IPS-11a (cell line): ENCODE measurements at regions not wholly inside any gene's neighbourhood (a gene's known extent, or its start where the extent isn't known, plus 50 kb on each side); places are given as distances from the start of the nearest gene placed in this dataset.
"Not testable (repeated sequence)": the region's sequence is repeated elsewhere in the genome, so short reads cannot be mapped to it uniquely, and the experiment has no call there.

Experiments used
- H3K4me3 ChIP-seq: one replicate; pipeline ENCODE4 v1.5.1; 2013; ENCODE audit warnings: low read depth, low read length, control low read depth

DNA sequence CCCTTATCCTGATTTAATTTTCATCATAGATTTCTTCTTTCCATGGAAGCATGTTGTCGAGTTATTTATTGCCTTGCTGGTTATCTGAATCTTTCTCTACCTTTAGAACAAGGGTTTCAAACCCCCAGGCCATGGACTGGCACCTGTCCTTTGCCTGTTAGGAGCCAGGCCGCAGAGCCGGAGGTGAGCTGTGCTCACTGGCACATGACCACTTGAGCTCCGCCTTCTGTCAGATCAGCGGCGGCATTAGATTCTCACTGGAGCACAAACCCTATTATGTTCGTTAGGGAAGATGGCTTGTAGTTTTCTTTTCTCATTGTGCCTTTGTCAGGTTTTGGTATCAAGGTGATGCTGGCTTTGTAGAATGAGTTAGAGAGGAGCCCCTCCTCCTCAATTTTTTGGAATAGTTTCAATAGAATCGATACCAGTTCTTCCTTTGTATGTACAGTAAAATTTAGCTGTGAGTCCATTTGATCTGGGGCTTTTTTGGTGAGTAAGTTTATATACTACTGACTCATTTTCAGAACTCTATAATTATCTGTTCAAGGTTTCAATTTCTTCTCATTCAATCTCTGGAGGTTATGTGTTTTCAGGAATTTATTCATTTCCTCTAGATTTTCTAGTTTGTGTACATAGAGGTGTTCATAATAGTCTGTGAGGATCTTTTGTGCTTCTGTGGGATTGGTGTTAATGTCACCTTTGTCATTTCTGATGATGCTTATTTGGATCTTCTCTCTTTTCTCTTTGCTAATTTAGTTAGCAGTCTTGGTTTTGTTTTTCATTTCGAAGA, 668.0 kb upstream of the FAM98A start:
- no peak overlapping the region for H3K4me3 ChIP-seq

DNA sequence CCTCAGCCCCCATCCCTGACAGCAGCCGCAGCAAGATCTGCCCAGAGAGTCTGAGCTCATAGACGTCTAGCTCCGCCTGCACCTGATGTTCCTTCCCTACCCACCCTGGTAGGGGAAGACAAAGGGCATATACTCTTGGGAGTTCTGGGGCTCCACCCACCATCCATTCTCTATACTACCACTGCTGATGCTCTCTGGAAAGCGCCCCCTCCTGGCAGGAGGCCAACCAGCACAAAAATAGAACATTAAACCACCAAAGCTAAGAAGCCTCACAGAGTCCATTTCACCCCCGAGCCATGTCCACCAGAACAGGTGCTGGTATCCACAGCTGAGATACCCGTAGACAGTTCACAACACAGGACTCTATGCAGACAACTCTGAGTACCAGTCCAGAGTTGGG, 662.6 kb upstream of the FAM98A start:
- no peak overlapping the region for H3K4me3 ChIP-seq

DNA sequence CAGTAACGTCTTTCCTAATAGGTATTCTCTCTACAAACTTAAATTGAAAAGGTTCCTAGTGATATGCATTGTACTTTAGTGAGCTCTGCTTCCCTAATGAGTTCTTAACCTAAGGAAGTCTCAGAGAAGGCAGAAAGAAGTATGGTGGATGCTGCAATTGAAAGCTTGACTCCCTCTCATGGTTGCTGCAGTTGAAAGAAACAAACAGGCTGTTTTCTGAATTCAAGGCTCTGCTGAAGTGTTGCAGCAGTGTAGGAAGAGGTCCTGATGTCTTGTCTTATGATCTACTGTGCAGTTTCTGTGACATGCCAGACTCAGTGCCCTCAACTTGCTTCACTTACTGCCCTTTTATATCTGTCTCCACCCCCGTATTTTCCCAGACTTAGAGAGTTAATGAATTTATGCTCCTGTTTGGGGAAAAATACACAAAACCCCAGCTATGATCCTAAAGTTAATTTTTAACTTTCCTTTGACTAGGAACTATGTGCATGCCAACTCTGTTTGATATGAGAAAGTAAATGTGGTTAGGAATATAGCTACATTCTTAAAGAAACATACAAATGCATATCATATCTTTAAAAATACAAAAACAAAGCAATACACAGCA, 655.3 kb upstream of the FAM98A start:
- no peak overlapping the region for H3K4me3 ChIP-seq

DNA sequence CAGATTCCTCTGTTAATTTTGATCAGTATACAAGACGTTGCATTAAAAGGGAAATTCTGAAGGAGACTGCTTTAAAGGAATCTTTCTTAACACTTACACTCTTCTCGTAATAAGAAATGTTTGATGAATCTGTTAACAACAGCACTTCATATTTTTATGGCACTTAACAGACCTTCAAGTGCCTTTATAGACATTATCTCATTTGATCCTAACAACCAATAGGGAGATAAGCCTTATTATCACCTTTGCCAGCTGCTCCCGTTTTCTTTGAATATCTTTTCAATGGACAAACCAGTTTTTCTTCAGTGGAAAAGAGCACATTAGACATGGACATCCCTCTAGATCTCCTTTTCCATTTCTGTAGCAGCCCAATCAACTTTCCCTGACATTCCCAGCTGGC, 653.0 kb upstream of the FAM98A start:
- H3K4me3 ChIP-seq, result no peak overlapping the region

DNA sequence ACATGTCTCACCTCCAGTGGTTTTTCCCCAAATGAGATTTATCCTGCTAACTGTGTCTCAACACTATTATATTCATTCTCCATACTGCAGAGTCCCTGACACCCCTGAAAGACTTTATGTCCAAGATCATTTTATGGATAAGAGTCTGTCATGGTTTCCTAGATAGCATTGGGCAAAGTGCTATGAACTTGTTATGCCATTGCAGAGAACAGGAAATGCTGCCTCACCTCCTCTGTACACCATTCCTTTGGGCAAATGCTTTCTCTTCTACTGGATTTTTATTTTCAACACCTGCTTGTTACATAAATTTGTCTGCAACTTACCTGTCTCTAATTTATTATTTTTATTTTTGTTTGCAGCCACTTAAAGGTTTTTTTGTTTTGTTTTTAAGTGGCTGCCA, 652.5 kb upstream of the FAM98A start:
- H3K4me3 ChIP-seq, result no peak overlapping the region

DNA sequence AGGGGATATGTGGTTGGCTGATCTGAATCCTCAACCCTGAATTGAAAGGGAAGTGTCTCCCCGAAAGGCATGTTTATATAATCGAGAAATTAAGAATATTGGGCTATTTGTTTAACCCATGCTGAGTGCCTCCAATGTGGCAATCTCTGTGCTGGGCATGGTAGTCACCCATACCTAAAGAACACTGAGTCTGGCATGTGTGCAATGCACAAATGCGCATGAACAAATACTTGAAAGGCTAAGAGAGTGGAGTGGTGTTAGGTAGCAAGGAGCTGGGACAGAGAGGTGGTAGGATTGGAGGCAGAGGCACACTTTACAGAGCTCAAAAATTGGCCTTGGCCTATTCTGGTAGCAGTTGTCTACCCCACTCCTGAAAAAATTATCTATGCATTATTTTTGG, 645.1 kb upstream of the FAM98A start:
- H3K4me3 ChIP-seq, result no peak overlapping the region

DNA sequence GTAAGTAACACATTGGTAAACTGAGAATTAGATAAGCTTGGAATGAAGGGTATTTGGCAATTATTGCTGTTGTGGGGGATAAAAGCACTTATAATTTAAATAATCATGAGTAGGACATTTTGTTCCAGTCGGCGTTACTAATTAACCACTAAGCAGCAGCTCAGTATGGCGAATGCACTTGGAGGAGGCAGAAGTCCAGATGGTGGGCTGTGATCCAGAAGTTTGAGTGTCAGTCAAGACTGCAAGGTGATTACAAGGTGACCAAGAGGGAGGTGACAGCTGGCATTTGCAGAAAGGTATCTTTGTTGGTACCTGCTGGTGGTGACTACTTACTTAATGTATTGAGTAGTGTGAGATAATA, 643.6 kb upstream of the FAM98A start:
- no peak overlapping the region for H3K4me3 ChIP-seq

DNA sequence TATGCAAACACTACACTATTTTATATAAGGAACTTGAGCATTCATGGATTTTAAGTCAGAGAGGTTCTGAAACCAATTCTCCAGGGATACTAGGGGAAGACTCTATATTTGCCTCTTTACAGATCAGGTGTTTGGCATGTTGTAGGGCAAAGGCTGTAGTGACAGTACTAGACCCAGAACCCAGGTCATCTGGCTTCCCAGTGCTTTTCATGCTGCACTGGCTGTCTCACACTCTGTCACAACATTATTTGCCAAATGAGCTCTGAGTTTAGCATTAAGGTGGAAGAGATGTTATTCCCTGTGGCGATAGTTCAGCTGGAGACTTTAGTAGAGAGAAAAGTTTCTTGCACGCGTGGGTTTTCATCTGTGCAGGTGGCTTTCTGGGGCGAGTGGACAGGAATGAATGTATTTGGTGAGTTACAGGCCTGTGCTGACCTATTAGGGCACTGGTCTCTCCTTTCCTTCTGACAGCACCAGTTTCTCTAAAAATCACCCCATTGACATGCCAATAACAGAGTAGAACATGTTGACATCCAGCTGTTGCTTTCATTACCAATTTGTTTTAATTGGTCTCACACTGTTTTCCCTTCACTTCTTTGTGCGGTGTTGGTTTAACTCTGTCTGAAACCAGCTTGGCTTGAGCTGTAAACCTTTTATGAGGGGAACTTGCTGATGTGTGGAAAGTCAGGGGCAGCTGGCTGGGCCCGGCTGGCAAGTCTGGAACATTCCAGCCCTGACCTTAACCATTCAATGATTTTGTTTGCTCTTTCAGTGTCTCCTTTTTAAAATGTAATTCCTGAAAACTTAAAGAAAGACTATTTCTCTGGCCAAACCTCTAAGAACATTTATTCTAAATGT, 643.0 kb upstream of the FAM98A start:
- H3K4me3 ChIP-seq, result no peak overlapping the region

DNA sequence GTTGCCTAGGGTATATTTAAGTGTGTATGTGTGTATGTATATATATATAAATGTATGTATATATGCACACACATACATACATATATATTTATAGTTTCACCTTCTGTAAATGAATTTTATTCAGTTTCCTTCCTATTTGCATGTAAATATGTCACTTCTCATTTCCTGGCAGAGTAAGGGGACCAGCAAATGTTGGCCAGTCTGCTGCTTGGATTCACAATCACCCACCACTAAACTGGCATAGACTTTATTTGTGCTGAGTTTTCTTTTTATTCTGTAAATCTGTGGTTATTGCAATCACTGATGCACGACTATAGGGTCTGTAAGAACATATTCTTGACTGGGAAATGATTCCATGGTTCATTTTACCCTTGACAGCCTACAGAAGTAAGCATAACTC, 640.4 kb upstream of the FAM98A start:
- H3K4me3 ChIP-seq, result no peak overlapping the region

DNA sequence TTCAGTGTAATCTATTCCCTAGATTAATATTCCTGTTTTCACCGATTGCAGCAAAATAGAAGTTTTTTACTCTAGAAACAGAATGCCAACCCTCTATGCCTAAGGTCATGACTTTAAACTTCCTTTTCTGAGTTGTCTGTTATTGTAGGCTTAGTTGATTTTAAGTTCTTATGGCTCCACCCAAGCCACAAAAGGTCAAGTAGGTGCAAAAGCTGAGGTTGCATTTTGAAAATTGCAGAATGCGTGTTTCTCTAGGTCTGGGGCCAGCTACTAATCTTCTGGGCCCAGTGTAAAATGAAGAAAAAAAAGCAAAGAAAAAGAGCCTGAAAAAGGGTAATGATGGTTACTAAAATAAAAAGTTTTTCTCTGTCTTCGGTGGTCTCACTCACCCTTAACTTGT, 635.7 kb upstream of the FAM98A start:
- H3K4me3 ChIP-seq, result no peak overlapping the region

DNA sequence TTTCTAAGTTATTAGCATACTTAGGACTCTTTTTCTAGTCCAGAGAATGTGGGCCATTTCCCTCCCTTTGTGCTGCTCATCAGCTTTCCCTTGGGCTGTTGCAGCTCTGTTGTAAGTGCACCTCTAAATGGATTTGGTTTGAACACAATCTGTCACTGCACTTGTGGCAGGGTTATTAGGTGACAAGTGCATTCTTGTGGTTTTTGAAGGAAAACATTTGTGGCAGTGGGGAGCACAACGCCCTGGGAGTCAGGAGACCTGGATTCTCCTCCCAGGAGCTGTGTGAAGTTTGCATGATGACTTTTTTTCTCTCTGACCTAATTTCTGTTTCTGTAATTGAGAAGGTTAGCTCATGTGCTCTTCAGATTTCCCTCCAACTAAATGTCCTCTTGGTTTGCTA, 630.9 kb upstream of the FAM98A start:
- H3K4me3 ChIP-seq, result no peak overlapping the region

DNA sequence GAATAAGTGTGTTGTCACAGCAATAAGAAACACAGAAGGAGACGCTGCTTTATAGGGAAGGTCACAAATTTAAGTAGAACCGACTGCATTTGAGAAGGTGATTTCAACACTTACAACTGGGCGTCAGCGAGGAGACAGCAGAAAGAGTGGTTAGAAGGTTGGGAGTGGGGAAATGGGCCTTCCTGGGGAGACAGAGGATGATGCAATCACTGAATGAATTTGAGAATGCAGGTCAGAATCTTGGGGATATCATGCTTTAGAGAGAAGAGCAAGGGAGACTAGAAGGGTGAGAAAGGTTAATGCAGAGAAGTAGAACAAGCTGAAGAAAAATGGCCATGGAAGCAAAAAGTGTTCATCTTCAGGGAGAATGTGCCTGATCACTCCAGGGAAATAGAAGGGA, 616.1 kb upstream of the FAM98A start:
- H3K4me3 ChIP-seq, result no peak overlapping the region

DNA sequence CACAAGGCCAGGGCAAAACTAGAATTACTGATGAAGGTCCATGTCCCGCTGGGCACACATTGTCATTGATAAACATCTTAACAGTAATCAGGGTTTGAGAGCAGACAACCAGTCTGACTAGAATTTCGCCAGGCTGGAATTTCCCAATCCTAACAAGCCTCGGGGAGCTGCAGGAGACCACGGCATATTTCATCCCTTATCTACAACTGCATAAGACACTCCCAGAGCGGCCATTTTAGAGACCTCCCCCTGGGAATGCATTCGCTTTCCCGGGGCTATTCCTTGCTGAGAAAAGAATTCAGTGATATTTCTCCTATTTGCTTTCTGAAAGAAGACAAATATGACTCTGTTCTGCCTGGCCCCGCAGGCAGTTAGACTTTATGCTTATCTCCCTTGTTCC, 611.3 kb upstream of the FAM98A start:
- not testable (repeated sequence) for H3K4me3 ChIP-seq

DNA sequence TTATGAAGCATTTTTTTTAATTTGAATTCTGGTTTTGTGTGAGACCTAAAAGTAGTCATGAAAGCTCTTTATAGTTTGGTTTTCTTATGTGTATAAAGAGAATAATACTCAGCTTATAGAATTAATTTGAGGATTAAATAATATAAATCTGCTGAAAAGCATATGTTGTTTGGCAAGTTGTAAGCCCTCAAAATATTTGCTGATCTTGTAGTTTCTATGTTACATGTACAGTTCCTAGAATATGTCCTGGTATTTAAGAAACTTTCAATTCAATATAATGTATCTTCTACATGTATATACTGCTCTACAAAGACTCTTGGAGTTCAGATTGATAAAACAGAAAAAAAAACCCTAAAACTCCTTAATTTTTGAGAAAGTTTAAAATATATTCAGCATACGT, 605.5 kb upstream of the FAM98A start:
- H3K4me3 ChIP-seq, result no peak overlapping the region

DNA sequence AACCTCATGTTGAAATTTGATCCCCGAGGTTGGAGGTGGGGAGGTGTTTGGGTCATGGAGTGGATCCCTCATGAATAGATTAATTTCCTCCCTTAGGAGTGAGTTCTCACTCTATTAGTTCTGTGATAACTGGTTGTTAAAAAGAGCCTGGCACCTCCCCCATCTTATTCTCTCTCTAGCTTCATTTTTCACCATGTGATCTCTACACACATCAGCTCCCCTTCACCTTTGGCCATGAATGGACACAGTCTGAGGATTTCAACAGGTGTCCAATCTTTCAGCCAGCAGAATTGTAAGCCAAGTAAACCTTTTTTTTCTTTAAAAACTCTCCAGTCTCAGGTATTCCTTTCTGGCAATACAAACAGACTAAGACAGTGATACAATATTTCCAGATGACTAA, 602.0 kb upstream of the FAM98A start:
- H3K4me3 ChIP-seq, result no peak overlapping the region

DNA sequence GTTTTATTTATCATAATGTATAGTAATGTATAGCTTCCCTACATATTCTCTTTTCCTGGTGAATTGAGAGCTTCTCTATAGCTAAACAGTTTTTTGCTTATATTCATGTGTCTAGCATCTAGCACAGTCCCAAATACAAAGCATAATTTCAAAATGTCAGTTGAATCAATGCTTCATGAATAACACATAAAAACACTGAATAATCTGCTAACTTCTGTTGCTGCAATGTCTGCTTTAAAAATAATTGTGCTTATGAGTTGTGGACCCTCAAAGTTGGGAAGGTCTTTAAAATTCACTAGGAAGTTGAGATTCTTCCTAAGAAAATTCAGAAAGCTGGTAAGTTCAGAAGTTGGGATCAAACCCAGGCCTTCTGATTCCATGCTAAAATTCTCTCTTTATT, 600.9 kb upstream of the FAM98A start:
- no peak overlapping the region for H3K4me3 ChIP-seq

DNA sequence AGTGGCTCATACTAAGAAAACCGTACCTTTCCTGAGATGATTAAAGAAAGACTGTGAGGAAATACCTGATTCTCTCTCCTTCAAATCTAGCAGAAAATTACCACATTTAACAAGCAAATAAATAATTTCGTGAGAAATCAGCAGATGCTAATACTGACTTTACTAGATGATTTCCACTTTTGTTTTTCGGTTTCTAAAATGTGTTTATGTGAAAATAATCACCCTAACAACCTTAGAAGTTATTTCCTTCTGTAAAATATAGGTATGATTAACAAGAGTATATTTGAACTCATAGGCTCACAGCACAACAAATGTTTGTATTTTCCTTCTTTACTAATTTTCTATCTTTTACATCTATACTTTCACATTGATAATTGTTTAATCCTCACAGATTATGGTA, 594.1 kb upstream of the FAM98A start:
- no peak overlapping the region for H3K4me3 ChIP-seq

DNA sequence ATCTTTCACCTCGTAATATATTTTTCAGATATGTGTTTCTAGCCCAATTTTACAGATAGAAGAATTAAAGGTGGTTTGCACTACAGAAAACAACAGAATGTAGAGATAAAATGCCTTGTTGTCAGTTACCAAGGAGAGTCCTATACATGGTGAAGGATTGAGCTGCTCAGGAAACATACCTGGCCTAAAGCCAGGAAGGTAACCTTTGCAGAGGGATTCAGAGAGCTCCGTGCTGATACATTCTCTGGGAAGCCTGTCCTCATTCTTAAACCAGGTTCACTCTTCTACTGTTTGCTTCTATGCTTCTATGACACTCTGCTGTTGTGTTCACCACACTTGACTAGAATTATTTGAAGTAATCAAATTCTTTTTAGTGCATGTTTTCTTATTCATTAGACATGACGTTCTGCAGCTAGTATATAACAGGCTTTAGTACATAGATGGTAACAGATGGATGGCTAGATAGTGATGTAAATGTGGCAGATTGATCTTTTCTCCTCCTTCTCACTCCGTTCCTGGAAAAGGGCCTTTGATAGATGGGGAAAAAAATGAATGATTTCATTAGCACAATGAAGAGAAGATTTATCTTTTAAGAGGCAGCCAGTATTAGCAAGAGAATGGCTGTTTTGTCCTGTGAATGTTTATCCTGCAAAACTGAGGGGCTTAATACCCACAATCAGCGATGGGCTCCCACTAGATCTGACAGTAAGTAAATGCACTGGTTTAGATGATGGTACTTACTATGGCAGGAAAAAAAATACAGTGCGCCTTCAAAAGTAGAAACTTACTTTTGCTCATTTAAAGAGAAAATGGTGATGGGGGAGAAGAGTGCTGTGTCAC, 589.6 kb upstream of the FAM98A start:
- H3K4me3 ChIP-seq, result no peak overlapping the region

DNA sequence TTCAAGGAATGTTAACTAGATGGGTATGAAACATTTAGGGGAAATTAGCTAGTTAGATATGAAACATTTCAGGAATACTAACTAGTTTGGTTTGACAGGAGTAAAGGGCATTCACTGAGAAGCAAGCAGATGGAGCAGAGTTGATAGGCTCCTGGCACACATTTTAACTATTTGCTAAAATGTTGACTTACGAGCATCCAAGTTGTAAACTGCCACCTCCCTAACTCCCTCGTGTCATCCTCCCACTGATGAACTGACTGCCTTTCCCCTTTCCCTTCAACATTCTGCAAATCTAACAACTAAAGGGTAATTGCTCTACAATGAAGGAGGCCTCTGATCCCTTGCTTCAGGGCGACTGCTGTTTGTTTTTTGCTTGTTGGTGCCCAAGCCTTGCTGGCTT, 580.4 kb upstream of the FAM98A start:
- no peak overlapping the region for H3K4me3 ChIP-seq

DNA sequence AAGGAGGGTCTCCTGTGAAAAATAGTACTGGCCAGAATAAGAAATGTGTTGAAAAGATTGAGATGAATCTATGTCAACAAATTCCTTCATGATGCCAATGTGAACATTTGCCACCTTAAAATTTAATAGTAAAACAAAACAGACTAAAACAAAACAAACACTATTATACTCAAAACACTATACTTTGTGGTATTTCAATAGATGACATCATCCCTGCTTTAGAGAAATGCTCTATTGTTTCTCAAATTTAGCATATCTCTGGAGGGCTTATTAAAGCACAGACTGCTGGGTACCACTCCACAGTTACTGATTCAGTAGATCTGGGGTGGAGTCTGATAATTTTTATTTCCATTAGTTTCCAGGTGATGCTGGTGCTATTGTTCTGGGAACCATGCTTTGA, 579.4 kb upstream of the FAM98A start:
- H3K4me3 ChIP-seq, result no peak overlapping the region

DNA sequence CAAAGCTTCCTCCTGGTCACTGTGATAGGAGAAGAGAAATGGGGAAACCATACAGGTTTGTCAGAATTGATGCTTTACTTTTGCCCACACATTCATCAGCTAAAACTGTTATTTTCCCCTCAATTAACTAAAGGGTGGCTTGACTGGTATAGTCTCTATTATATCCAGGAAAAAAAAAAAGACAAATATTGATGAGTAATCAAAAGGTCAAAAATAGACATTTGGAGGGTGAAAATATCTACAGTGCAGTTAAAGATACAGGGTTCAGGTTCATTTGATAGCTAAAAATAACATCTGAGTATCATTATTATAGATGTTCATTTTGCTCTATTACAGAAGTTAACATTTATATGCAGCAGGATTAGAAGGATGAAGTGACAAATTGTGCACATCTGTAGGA, 577.6 kb upstream of the FAM98A start:
- H3K4me3 ChIP-seq, result no peak overlapping the region
